Activated T-helper 17 cell treated with anti-CD3 and anti-CD28 coated beads, Interleukin-2, amount 50 U/mL, for 72 hours (primary cell): ENCODE measurements at regions not wholly inside any gene's neighbourhood (a gene's known extent, or its start where the extent isn't known, plus 50 kb on each side); places are given as distances from the start of the nearest gene placed in this dataset.

Experiments
- ATAC-seq: fragments of 150-1000 bp; cut with Tn5 transposase; replicated peaks from 2 replicates; pipeline ENCODE4 v1.10.0; 2021; ENCODE audit warnings: mild to moderate bottlenecking, moderate library complexity
- H3K27ac Mint-ChIP-seq: one replicate; pipeline ENCODE4 v1.8.0; 2022; ENCODE audit warnings: mixed read lengths
- H3K27me3 Mint-ChIP-seq: one replicate; pipeline ENCODE4 v1.8.0; 2022; ENCODE audit warnings: mixed read lengths
- H3K36me3 Mint-ChIP-seq: one replicate; pipeline ENCODE4 v1.8.0; 2022; ENCODE audit warnings: low read depth, mild to moderate bottlenecking, mixed read lengths
- H3K4me1 Mint-ChIP-seq: one replicate; pipeline ENCODE4 v1.8.0; 2022; ENCODE audit warnings: mixed read lengths
- H3K4me3 Mint-ChIP-seq: one replicate; pipeline ENCODE4 v1.8.0; 2022; ENCODE audit warnings: mild to moderate bottlenecking, mixed read lengths
- H3K9me3 Mint-ChIP-seq: one replicate; pipeline ENCODE4 v1.8.0; 2022; ENCODE audit warnings: mixed read lengths

DNA sequence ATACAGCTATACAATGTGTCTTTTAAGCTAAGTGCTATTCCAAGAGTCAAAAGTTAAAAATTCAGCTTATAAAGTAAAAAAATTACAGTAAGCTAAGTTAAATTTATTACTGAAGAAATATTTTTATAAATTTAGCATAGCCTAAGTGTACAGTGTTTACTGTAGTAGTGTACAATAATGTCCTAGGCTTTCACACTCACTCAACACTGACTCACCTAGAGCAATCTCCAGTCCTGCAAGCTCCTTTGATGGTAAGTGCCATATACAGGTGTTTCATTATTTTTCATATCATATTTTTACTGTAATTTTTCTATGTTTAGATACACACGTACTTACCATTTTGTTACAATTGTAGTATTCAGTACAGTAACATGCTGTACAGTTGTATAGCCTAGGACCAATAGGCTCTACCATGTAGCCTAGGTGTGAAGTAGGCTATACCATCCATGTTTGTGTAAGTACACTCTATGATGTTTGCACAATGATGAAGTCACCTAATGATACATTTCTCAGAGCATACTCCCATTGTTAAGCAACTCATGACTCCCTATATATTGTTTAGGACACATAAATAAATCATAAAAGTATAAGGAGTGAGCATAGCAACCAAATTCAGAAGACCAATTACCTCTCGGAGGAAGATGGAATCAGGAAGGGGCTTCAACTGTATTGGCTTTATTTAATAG, 165.1 kb upstream of the SLC30A5 start:
- no peaks in the 10 kb centered on the region for H3K4me1 Mint-ChIP-seq
- no peak for ATAC-seq
- H3K27ac Mint-ChIP-seq: no peak overlapping the region
- no peaks in the 10 kb centered on the region for H3K36me3 Mint-ChIP-seq
- H3K27me3 Mint-ChIP-seq: peaks cover 7% of the 10 kb centered on the region
- peaks cover 17% of the 10 kb centered on the region for H3K9me3 Mint-ChIP-seq
- no peak overlapping the region for H3K4me3 Mint-ChIP-seq

DNA sequence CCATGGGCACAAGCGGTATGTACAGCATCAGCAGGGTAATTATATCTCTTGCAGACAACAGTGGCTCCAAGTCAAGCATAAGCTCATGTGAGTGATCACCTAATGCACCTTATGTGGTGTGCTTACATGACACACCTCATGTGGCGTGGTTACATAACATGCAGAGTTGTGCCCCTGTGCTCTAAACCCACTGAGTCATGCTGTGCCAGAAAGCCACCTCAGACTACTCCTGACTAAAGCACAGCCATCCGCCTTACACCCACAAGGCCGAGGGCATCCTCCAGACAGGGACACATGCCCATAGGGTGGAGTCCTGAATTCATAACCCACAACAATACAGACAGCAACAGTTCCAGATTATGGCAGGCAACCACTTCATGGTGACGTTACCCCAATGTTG, 163.7 kb upstream of the SLC30A5 start:
- Mint-ChIP-seq H3K27ac (no peak overlapping the region), H3K9me3 (peaks cover 17% of the 10 kb centered on the region), H3K4me3 (no peak overlapping the region), H3K36me3 (no peaks in the 10 kb centered on the region), H3K27me3 (peaks cover 3% of the 10 kb centered on the region), H3K4me1 (no peaks in the 10 kb centered on the region)
- ATAC-seq: no peak

DNA sequence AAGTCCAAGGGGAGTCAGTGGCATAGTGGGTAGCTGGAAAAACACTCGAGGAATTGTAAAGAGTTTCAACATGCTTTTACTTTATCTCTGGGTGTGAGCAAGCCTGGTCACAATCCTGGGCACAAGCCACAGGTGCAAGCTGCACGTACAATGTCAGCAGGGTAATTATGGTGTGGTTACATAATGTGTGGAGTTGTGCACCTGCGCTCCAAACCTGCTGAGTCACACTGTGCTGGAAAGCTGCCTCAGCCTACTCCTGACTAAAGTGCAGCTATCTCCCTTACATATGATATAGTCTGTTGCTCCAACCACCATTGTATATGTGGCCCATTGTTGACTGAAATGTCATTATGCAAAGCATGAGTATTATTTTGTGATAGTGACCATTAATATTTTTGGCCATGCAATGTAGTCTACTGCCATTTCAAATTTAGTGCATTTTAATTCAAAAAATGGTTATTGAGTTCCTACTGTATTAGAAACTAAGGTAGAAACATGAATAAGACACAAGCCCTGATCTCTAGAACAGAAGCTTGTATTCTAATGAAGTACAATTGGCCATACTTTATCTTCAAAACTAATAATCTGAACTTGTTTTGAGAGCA, 160.9 kb upstream of the SLC30A5 start:
- no peaks in the 10 kb centered on the region for H3K36me3 Mint-ChIP-seq
- peaks cover 17% of the 10 kb centered on the region for H3K9me3 Mint-ChIP-seq
- no peak for ATAC-seq
- no peaks in the 10 kb centered on the region for H3K4me1 Mint-ChIP-seq
- H3K27ac Mint-ChIP-seq: no peak overlapping the region
- H3K4me3 Mint-ChIP-seq: no peak overlapping the region
- H3K27me3 Mint-ChIP-seq: no peaks in the 10 kb centered on the region

DNA sequence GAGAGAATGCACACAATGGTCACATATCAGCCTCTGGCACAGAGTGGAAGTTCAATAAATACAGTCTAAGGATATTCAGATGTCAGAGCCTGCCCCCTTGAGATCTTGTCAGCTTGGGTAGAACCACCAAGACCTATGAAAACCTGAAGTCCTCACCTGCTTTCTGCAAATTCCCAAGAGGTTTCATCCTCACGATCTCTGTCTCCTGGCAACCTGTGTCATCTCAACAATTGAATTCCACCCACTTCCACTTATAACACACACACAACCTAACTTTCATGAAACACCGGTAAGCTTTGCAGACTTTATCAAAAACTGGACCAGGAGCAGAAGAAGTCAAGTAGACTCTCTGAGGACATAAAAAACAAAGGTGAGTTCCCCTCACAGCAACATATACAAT, 151.6 kb upstream of the SLC30A5 start:
- no peak for ATAC-seq
- Mint-ChIP-seq H3K4me1 (no peaks in the 10 kb centered on the region), H3K27ac (no peak overlapping the region), H3K4me3 (no peak overlapping the region), H3K36me3 (no peaks in the 10 kb centered on the region), H3K27me3 (peaks cover 10% of the 10 kb centered on the region), H3K9me3 (no peaks in the 10 kb centered on the region)

DNA sequence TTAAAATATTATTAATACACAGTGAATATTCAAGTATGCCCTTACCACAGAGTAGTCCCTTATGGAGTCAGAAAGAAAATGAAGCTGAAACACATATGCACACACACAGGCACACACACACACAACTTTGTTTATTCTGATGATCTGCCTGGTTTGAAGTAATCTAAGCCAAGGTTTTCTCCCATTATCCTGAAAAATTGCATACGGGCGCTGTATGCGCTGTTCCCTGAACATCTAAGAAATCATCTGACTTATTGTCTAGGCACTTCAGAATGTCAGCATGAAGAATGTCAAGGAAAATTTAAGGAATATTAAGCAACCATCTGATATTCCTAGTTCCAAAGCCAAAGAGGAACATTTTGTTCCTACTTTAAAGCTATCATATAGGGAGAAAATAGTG, 147.1 kb upstream of the SLC30A5 start:
- Mint-ChIP-seq H3K27me3 (peaks cover 4% of the 10 kb centered on the region), H3K36me3 (no peaks in the 10 kb centered on the region), H3K9me3 (no peaks in the 10 kb centered on the region), H3K27ac (no peak overlapping the region), H3K4me3 (no peak overlapping the region), H3K4me1 (no peaks in the 10 kb centered on the region)
- ATAC-seq: no peak

DNA sequence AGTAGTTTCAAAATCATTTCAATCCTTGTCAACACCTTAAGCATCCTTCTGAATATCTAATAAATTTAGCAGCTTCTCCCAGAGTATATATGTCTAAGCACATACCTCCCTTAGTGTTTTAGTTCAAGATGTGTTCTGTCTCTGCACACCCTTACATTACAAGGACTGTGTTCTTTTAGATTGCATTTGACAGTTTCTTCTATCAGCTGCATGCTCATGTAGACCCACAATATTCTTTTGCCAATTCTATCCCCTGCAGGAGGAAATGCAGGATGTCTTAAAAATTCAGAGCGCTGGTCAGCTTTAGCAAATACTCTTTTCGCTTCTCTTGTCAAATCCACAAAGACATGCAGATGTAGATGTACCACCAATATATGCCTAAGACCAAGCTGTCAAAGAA, 145.8 kb upstream of the SLC30A5 start:
- no peak overlapping the region for H3K27ac Mint-ChIP-seq
- H3K27me3 Mint-ChIP-seq: peaks cover 8% of the 10 kb centered on the region
- H3K4me3 Mint-ChIP-seq: no peak overlapping the region
- H3K9me3 Mint-ChIP-seq: no peaks in the 10 kb centered on the region
- no peak for ATAC-seq
- H3K4me1 Mint-ChIP-seq: no peaks in the 10 kb centered on the region
- no peaks in the 10 kb centered on the region for H3K36me3 Mint-ChIP-seq

DNA sequence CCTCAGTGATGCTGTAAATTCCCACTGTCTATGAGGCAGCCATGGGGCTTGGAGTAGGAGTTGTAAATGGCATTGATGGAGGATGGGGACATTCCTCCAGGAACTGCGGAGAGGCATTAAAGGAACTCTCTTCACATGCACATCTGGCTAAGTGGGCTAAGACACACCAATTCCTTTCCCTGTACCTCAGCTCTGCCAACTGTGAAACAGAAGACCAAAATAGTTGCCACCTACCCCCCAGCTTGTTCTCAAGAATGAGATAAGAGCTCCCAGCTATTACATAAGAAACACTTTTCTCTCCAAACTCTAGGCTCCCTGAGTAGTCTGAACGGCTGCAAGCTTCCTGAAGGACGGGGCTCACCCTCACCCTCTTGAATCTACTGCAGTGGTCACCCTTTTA, 144.6 kb upstream of the SLC30A5 start:
- Mint-ChIP-seq H3K27me3 (peaks cover 14% of the 10 kb centered on the region), H3K27ac (no peak overlapping the region), H3K36me3 (no peaks in the 10 kb centered on the region), H3K4me1 (no peaks in the 10 kb centered on the region), H3K9me3 (no peaks in the 10 kb centered on the region), H3K4me3 (no peak overlapping the region)
- no peak for ATAC-seq

DNA sequence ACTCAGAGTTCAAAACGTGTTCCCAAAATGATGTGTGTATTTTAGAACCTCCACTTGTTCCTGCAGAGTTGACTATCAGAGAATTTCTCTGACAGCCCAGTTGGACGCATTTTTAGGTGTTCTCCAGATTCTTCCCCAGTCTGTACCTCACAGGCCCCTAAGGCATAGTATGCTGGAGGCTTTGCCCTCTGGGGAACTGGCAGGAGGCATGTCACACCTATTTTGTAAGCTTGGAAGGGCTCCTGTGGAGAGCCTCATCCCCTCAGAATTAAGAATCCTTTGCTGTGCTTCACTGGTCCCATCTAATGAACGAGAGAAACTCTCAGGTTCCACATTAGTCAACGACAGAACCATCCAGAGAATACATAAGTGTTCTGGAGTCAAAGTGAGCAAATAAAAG, 144.1 kb upstream of the SLC30A5 start:
- no peaks in the 10 kb centered on the region for H3K9me3 Mint-ChIP-seq
- H3K27ac Mint-ChIP-seq: no peak overlapping the region
- H3K36me3 Mint-ChIP-seq: no peaks in the 10 kb centered on the region
- H3K4me1 Mint-ChIP-seq: no peaks in the 10 kb centered on the region
- ATAC-seq: no peak
- H3K4me3 Mint-ChIP-seq: no peak overlapping the region
- peaks cover 14% of the 10 kb centered on the region for H3K27me3 Mint-ChIP-seq

DNA sequence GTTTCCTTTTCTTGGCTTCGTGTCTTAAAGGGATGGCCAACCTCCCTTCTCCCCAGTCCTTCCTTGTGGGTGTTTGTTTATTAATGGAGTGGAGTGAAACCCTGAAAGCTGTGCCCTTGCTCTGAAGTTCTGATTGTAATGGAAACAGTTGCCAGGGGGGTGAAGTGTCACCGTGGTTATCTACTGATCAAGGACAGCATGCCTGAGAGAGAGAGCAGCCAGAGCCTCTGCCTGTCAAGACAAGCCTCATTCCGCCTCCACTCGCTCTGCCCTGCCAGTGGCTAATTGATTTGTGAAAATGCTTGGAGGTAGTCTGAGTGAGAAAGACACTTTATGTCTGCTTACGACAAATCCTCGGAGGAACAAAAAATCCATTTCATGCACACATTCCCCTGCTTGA, 143.7 kb upstream of the SLC30A5 start:
- no peaks in the 10 kb centered on the region for H3K4me1 Mint-ChIP-seq
- no peak overlapping the region for H3K4me3 Mint-ChIP-seq
- H3K27ac Mint-ChIP-seq: no peak overlapping the region
- no peaks in the 10 kb centered on the region for H3K36me3 Mint-ChIP-seq
- no peak for ATAC-seq
- no peaks in the 10 kb centered on the region for H3K9me3 Mint-ChIP-seq
- H3K27me3 Mint-ChIP-seq: peaks cover 14% of the 10 kb centered on the region

DNA sequence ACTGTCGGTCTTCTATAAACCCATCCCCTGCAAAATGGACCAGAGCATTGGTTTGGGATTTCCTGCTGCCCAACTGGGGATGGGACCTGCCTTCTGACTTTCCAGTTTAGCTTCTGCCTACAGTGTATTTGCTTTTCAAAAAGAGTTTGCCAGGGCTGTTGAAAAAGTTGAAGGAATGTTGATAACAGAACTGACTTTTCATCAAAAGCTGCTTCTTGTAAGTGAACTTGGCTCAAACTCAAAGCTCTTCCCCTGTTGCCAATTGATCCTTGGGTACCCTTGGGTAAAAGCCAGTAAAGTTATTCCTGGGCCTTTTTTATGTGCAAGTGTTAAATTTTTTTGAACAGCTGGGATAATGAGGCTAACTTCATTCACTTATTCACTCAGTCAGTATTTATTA, 142.9 kb upstream of the SLC30A5 start:
- ATAC-seq: no peak
- no peak overlapping the region for H3K27ac Mint-ChIP-seq

DNA sequence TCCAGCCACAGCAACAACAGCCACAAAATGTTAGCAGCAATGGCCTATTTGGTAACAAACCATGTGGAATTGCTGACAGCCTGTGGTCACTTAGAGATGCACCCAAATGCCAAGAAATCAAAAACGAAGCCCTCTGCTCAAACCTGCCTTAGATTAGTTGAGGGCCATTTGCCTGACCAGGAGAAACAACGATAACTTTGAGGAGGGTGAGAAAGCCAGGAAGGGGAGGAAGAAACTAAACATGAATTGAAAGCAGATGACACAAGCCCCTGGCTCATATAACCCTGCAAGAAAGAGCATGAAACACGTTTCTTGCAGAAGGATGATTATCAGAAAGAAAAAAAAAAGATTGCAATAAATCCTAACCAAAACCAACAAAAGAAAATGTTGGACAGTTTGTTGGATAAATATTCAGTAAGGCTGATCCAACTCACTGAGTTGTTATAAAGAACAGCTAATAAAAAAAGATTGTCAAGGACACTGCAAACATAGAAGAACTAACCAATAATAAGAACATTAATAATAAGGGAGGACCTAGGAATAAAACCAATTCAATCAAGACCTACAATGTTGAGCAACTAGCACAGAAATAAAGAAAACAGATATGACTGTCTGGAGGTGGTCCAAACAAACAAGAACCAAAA, 140.5 kb upstream of the SLC30A5 start:
- H3K27me3 Mint-ChIP-seq: peaks cover 14% of the 10 kb centered on the region
- no peaks in the 10 kb centered on the region for H3K36me3 Mint-ChIP-seq
- ATAC-seq: no peak
- no peak overlapping the region for H3K27ac Mint-ChIP-seq
- H3K9me3 Mint-ChIP-seq: no peaks in the 10 kb centered on the region
- no peaks in the 10 kb centered on the region for H3K4me1 Mint-ChIP-seq
- H3K4me3 Mint-ChIP-seq: no peak overlapping the region

More for the DNA sequence above, 142.9 kb upstream of the SLC30A5 start:
- H3K9me3 Mint-ChIP-seq: no peaks in the 10 kb centered on the region
- H3K4me3 Mint-ChIP-seq: no peak overlapping the region
- H3K27me3 Mint-ChIP-seq: peaks cover 14% of the 10 kb centered on the region
- H3K36me3 Mint-ChIP-seq: no peaks in the 10 kb centered on the region
- no peaks in the 10 kb centered on the region for H3K4me1 Mint-ChIP-seq

DNA sequence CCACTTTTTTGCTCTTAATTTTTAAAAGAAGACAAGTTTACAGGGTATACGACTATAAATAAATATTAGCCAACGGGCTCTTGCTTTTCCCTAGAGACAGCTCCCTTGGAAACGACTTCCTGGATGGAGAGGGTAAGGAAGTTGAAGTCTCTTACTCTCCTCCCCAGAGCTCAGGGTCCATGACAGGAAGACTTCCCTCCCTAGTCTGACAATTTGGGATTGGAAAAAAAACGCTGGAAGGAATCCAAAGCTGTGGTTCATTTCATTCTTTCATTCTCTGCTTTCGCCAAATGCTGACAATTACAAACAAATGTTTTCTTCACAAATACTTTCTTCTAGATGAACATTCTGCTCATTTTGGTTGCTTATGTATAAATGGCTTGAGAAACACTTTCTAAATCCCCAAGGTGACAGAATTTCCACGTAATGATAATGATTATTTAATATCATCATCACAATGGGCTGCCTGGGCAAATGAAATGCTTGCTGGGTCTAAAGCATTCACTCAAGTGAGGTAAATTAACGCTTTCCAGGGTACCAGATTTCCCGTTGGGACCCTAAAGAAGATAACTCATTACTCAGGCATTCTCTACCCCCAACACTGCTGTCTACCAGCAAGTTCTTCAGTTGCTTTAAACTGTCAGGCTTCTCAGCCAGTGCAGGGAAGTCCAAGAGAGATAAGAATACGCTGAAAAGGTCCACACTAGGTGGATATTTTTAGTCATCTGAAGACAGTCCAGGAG, 139.8 kb upstream of the SLC30A5 start:
- Mint-ChIP-seq H3K9me3 (no peaks in the 10 kb centered on the region), H3K36me3 (no peaks in the 10 kb centered on the region), H3K27ac (no peak overlapping the region), H3K27me3 (peaks cover 14% of the 10 kb centered on the region), H3K4me1 (no peaks in the 10 kb centered on the region), H3K4me3 (no peak overlapping the region)
- ATAC-seq: no peak

DNA sequence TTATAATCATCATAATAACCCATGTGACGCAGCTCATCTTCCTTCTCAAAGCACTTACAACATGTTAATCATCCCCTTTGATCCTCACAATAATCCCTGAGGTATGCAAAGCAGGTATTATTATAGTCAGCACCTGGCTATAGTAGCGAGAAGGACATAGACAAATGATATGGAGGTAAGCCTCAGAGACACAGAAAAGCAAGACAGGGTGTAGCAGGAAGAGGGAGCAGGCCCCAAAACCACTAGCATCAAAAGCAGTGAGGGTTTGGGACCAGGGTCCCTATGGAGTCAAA, 139.2 kb upstream of the SLC30A5 start:
- H3K27ac Mint-ChIP-seq: no peak overlapping the region
- no peak for ATAC-seq
- H3K4me1 Mint-ChIP-seq: no peaks in the 10 kb centered on the region
- H3K9me3 Mint-ChIP-seq: no peaks in the 10 kb centered on the region
- no peak overlapping the region for H3K4me3 Mint-ChIP-seq
- H3K27me3 Mint-ChIP-seq: peaks cover 14% of the 10 kb centered on the region
- H3K36me3 Mint-ChIP-seq: no peaks in the 10 kb centered on the region

DNA sequence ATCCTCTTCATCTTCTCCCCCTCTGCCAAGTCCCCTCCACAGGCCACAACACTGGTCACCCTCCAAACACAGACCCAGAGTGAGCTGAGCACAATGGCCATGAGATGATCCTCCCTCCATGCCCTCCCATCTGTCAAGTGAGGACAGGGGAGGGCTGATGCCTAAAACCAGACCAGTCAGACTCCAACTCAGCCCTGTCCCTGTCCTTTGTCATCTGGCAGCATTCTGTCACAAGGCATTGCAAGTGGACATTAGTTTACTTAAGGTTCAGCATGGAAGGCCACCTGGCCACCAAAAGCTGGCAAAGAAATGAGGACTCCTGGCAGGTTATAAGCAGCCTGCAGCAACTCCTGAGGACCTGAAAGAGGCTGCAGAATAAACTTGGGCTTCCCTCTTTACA, 136.2 kb upstream of the SLC30A5 start:
- Mint-ChIP-seq H3K4me1 (no peaks in the 10 kb centered on the region), H3K9me3 (no peaks in the 10 kb centered on the region), H3K27me3 (peaks cover 9% of the 10 kb centered on the region), H3K4me3 (no peak overlapping the region), H3K36me3 (no peaks in the 10 kb centered on the region), H3K27ac (no peak overlapping the region)
- ATAC-seq: no peak

DNA sequence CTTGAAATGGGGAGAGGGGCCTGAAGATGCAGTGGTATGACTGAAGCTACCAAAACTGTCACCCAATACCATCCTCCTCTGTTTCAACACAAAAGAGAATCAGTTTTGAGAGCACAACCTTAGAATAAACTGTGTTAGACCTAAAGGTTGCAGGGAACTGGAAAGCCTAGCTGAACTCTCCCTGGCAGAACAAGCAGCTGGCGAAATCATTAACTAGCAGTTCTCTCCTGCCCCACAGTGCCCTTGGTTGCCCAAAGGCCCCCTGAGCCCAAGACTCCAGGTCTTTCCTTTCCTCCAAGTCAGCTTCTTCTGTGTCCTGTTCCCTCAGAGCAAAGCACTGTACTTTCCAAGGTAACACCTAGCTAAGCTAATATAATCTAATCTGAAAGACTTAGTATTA, 135.4 kb upstream of the SLC30A5 start:
- peaks cover 1% of the 10 kb centered on the region for H3K27me3 Mint-ChIP-seq
- no peak overlapping the region for H3K27ac Mint-ChIP-seq
- no peaks in the 10 kb centered on the region for H3K9me3 Mint-ChIP-seq
- no peak overlapping the region for H3K4me3 Mint-ChIP-seq
- ATAC-seq: no peak
- H3K36me3 Mint-ChIP-seq: no peaks in the 10 kb centered on the region
- no peaks in the 10 kb centered on the region for H3K4me1 Mint-ChIP-seq
